Ishikawa (cell line): ENCODE measurements at regions not wholly inside any gene's neighbourhood (a gene's known extent, or its start where the extent isn't known, plus 50 kb on each side); places are given as distances from the start of the nearest gene placed in this dataset.

Experiments used
- CEBPB ChIP-seq: IDR thresholded peaks from 2 replicates; pipeline ENCODE4 v1.6.1; 2012
- CREB1 ChIP-seq: IDR thresholded peaks from 2 replicates; pipeline ENCODE4 v1.6.1; 2012; ENCODE audit warnings: low read depth
- EGR1 ChIP-seq: IDR thresholded peaks from 2 replicates; pipeline ENCODE4 v1.6.1; 2012
- EP300 ChIP-seq: IDR thresholded peaks from 2 replicates; pipeline ENCODE4 v1.6.1; 2012; ENCODE audit warnings: borderline replicate concordance
- MAX ChIP-seq: IDR thresholded peaks from 2 replicates; pipeline ENCODE4 v1.6.1; 2012
- NFIC ChIP-seq: IDR thresholded peaks from 2 replicates; pipeline ENCODE4 v1.6.1; 2012
- RAD21 ChIP-seq: IDR thresholded peaks from 2 replicates; pipeline ENCODE4 v1.6.1; 2012; ENCODE audit warnings: low read depth
- REST ChIP-seq: IDR thresholded peaks from 2 replicates; pipeline ENCODE4 v1.6.1; 2012; ENCODE audit warnings: low read depth, mild to moderate bottlenecking
- TAF1 ChIP-seq: IDR thresholded peaks from 2 replicates; pipeline ENCODE4 v1.6.1; 2012; ENCODE audit warnings: low read depth, mild to moderate bottlenecking
- TCF12 ChIP-seq: IDR thresholded peaks from 2 replicates; pipeline ENCODE4 v1.6.1; 2012; ENCODE audit warnings: low read depth
- TEAD4 ChIP-seq: IDR thresholded peaks from 2 replicates; pipeline ENCODE4 v1.6.1; 2012
- USF1 ChIP-seq: IDR thresholded peaks from 2 replicates; pipeline ENCODE4 v1.6.1; 2012
- YY1 ChIP-seq: IDR thresholded peaks from 2 replicates; pipeline ENCODE4 v1.6.1; 2012; ENCODE audit warnings: low read depth
- ZBTB7A ChIP-seq: IDR thresholded peaks from 2 replicates; pipeline ENCODE4 v1.6.1; 2012; ENCODE audit warnings: low read depth

- TF ChIP-seq TAF1 = no peak
- TF ChIP-seq TEAD4 = no peak
- TF ChIP-seq YY1 = no peak
- TF ChIP-seq RAD21 = no peak
- no peak for TF ChIP-seq EP300
- no peak for TF ChIP-seq REST
- TF ChIP-seq NFIC = no peak
- TF ChIP-seq CEBPB = no peak
- TF ChIP-seq EGR1 = no peak
- no peak for TF ChIP-seq CREB1
- TF ChIP-seq USF1 = no peak
- TF ChIP-seq TCF12 = no peak
- no peak for TF ChIP-seq ZBTB7A
- TF ChIP-seq MAX = no peak
Observed at GRCh38 chr13:109973279-109973678, 186.9 kb upstream of the IRS2 start.
